Adrenal gland (tissue), 5 donors: ENCODE measurements at regions not wholly inside any gene's neighbourhood (a gene's known extent, or its start where the extent isn't known, plus 50 kb on each side); places are given as distances from the start of the nearest gene placed in this dataset.

Experiments used
- CTCF ChIP-seq, 6 experiments: fragments of 450-650 bp in 4 of 6; fragments of 200-600 bp in 2 of 6; sonication (generic) in 1 of 6; IDR thresholded peaks; 1 replicate in 5 of 6; 2 replicates in 1 of 6; pipeline versions ENCODE4 v1.5.1 to v1.8.0; 2016 to 2021; ENCODE audit warnings: antibody characterized with exemption in 6 of 6, mild to moderate bottlenecking in 2 of 6, moderate library complexity in 1 of 6
- POLR2A ChIP-seq, 2 donors: fragments of 450-650 bp; IDR thresholded peaks; one replicate each; pipeline ENCODE4 v1.6.1; 2017; ENCODE audit warnings: antibody characterized with exemption in 2 of 2, mild to moderate bottlenecking in 2 of 2, moderate library complexity in 1 of 2
- donor health status: DM: no; HTN: no; CAD: no.

- TF ChIP-seq CTCF (IDR thresholded peaks at IDR 0.05) (no peak), POLR2A (IDR thresholded peaks at IDR 0.05) (no peak)
These were observed 82.4 kb upstream of the KLHL29 start for GRCh38 chr2:23302591-23302990.
